ENCODE measurements at regions not wholly inside any gene's neighbourhood (a gene's known extent, or its start where the extent isn't known, plus 50 kb on each side); places are given as distances from the start of the nearest gene placed in this dataset.

DNA sequence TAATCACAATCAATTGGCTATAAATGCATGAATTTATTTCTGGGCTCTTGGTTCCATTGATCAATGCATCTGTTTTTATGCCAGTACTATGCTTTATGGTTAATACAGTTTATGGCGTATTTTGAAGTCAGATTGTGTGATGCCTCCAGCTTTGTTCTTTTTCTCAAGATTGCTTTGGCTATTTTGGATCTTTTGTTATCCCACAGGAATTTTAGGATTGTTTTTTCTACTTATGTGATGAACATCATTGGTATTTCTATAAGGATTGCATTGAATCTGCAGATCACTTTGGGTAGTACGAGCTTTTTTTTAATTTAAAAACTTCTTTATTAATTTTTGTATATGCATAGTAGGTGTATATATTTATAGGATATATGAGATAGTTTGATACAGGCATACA, 338.7 kb upstream of the IGFBP7 start:
- intact Hi-C loops (cut with micrococcal nuclease), result no loop called here

DNA sequence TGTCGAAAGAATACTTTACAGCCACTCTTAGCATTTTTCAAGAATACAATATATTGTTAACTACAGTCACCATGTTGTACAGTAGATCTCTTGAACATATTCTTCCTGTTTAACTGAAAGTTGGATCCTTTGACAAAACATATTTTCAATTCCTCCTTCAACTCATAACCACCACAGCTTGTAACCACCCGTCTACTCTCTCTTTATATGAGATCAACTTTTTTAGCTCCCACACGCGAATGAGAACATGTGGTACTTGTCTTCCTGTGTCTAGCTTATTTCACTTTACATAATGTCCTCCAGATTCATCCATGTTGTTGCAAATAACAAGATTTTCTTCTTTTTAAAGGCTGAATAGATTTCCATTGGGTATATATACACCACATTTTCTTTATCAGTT, 338.3 kb upstream of the IGFBP7 start:
- intact Hi-C loops (cut with micrococcal nuclease), result no loop called here
- DNase-seq (ENCODE audit: low spot score), result no peak
- Mint-ChIP-seq H3K27me3 (ENCODE audit: low read depth) (no peaks in the 10 kb centered on the region), H3K27ac (no peak overlapping the region), H3K4me3 (ENCODE audit: low read depth) (no peak overlapping the region), H3K36me3 (ENCODE audit: low read depth) (no peaks in the 10 kb centered on the region), H3K9me3 (no peaks in the 10 kb centered on the region), H3K4me1 (ENCODE audit: low read depth) (no peaks in the 10 kb centered on the region)

More for the DNA sequence above, 338.7 kb upstream of the IGFBP7 start:
- no peaks in the 10 kb centered on the region for H3K4me1 Mint-ChIP-seq (ENCODE audit: low read depth)
- no peak overlapping the region for H3K4me3 Mint-ChIP-seq (ENCODE audit: low read depth)
- H3K27ac Mint-ChIP-seq, result no peak overlapping the region
- no peaks in the 10 kb centered on the region for H3K36me3 Mint-ChIP-seq (ENCODE audit: low read depth)
- H3K27me3 Mint-ChIP-seq (ENCODE audit: low read depth), result no peaks in the 10 kb centered on the region
- DNase-seq (ENCODE audit: low spot score), result no peak
- H3K9me3 Mint-ChIP-seq, result no peaks in the 10 kb centered on the region

DNA sequence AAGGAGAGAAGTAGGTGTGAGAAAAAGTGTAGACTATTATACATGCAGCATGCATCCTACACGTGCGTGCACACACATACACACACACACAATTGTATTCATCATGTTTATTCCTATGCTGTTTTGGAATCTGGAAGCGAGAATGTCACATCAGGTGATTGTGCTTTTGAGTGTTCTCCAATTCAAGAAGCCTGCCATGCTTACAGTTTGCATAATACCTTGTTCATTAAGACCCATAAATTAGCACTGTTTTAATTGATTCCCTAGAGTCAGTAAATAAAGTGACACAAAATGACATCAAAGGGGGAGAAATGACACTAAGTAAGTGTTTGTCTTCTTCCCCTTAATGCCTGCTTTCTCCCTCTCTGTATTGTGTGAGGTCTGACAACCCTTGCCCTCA, 336.1 kb upstream of the IGFBP7 start:
- H3K4me3 Mint-ChIP-seq (ENCODE audit: low read depth), result no peak overlapping the region
- no peak for DNase-seq (ENCODE audit: low spot score)
- no peaks in the 10 kb centered on the region for H3K27me3 Mint-ChIP-seq (ENCODE audit: low read depth)
- no peak overlapping the region for H3K27ac Mint-ChIP-seq
- H3K36me3 Mint-ChIP-seq (ENCODE audit: low read depth), result no peaks in the 10 kb centered on the region
- H3K4me1 Mint-ChIP-seq (ENCODE audit: low read depth), result no peaks in the 10 kb centered on the region
- intact Hi-C loops (cut with micrococcal nuclease), result no loop called here
- H3K9me3 Mint-ChIP-seq, result no peaks in the 10 kb centered on the region

DNA sequence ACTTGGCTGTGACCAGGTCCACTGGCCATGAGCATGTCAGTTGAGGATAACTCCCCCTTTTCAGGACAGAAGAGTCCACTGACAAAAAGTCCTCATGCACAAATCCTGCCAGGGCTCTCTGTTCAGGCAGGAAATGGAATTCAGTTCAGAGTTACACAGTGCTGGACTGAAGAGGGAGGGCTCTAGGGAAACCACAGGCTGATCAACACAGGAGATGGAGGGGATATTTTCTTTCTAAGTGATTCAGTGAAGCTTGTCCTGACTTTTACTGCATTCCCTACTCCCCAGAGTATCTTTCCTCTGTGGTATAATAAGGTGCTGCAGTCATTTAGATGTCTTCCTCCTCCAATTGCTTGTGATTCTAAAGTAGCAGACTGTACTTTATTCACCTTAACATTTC, 335.5 kb upstream of the IGFBP7 start:
- Mint-ChIP-seq H3K9me3 (no peaks in the 10 kb centered on the region), H3K27ac (no peak overlapping the region), H3K4me1 (ENCODE audit: low read depth) (no peaks in the 10 kb centered on the region), H3K27me3 (ENCODE audit: low read depth) (no peaks in the 10 kb centered on the region), H3K36me3 (ENCODE audit: low read depth) (no peaks in the 10 kb centered on the region), H3K4me3 (ENCODE audit: low read depth) (no peak overlapping the region)
- intact Hi-C loops (cut with micrococcal nuclease), result no loop called here
- no peak for DNase-seq (ENCODE audit: low spot score)

DNA sequence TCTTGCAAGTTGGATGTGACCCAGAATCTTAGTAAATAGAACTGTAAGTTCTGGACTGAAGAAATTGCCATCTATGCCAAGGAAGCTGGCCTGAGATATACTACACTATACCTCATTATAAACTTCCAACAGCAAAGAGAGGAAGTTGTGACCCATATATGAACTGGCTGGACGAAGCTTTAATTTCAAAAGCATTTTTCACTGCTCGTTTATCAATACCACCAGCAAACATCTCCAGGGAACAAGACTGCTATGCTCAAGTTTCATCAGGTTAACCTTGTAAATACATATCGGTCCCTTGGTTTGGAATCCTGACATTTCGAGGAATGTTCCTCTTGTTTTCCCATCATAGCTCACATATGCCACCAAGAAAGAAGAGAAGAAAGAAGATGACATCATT, 334.5 kb upstream of the IGFBP7 start:
- no peaks in the 10 kb centered on the region for H3K27me3 Mint-ChIP-seq (ENCODE audit: low read depth)
- no peaks in the 10 kb centered on the region for H3K36me3 Mint-ChIP-seq (ENCODE audit: low read depth)
- H3K9me3 Mint-ChIP-seq, result no peaks in the 10 kb centered on the region
- intact Hi-C loops (cut with micrococcal nuclease), result no loop called here
- no peak for DNase-seq (ENCODE audit: low spot score)
- no peaks in the 10 kb centered on the region for H3K4me1 Mint-ChIP-seq (ENCODE audit: low read depth)
- no peak overlapping the region for H3K4me3 Mint-ChIP-seq (ENCODE audit: low read depth)
- no peak overlapping the region for H3K27ac Mint-ChIP-seq

DNA sequence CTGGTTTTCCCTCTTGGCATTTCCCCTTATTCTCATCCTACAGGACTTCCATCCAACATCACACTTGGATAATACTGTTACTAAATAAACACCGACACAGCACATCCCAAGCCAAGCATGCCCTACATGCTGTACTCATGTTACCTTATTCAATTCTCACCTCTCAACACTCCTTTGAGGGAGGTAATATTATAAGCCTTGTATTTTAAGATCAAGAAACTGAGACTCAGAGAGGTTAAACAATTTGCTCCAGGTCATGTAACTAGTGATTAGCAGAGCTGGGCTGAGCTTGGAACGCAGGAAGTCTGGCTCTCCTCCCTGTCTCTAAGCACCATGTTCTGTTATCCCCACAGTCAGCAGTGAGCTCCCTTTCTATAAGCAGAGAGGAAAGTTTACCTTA, 333.6 kb upstream of the IGFBP7 start:
- Mint-ChIP-seq H3K4me1 (ENCODE audit: low read depth) (no peaks in the 10 kb centered on the region), H3K27ac (no peak overlapping the region), H3K4me3 (ENCODE audit: low read depth) (no peak overlapping the region), H3K36me3 (ENCODE audit: low read depth) (no peaks in the 10 kb centered on the region), H3K27me3 (ENCODE audit: low read depth) (no peaks in the 10 kb centered on the region), H3K9me3 (no peaks in the 10 kb centered on the region)
- intact Hi-C loops (cut with micrococcal nuclease), result no loop called here
- DNase-seq (ENCODE audit: low spot score), result no peak

DNA sequence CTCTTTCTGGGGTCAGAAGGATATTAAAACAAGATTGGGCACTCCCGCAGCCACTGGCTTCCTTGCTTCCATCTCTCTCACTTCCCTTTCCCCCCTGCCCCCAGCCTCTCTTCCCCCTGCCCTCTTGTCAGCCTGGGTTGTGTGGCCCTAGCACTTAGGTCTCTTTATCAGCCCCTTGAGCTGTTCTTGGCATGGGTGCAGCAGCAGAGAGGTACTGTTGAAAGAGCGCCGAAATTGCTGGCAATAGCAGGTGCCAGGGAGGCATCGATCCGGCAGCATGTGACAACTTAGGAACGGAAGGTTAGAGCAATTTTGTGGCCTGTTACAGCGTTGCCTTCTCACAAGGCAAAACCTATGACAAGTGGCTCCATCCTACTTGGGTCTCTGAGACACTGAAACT, 333.1 kb upstream of the IGFBP7 start:
- Mint-ChIP-seq H3K4me1 (ENCODE audit: low read depth) (no peaks in the 10 kb centered on the region), H3K27me3 (ENCODE audit: low read depth) (no peaks in the 10 kb centered on the region), H3K9me3 (no peaks in the 10 kb centered on the region), H3K4me3 (ENCODE audit: low read depth) (no peak overlapping the region), H3K36me3 (ENCODE audit: low read depth) (no peaks in the 10 kb centered on the region), H3K27ac (no peak overlapping the region)
- intact Hi-C loops (cut with micrococcal nuclease), result no loop called here
- DNase-seq (ENCODE audit: low spot score), result no peak

DNA sequence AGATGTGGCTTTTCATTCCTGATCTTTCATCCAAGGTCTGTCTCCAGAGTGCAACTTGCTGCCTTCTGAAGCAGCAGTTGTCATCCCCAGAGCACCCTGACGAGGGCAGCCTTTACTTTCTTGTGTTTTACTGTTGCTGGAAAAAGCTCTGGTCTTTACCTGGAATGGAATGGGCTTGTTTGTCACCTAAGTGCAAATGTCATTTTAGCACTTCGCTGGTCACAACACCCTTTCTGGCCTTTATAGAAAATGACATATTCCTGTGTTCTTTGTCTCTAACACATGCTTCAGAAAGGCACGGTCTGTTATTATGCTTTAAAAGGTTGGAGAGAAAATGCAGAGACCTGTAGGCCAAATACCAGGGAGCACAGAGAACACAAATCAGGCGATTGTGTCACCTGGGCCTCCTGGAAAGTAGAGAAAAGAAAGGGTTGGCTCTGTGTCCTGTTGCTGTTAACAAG, 332.7 kb upstream of the IGFBP7 start:
- H3K36me3 Mint-ChIP-seq (ENCODE audit: low read depth), result no peaks in the 10 kb centered on the region
- H3K9me3 Mint-ChIP-seq, result no peaks in the 10 kb centered on the region
- no peak for DNase-seq (ENCODE audit: low spot score)
- intact Hi-C loops (cut with micrococcal nuclease), result no loop called here
- H3K27ac Mint-ChIP-seq, result no peak overlapping the region
- H3K4me3 Mint-ChIP-seq (ENCODE audit: low read depth), result no peak overlapping the region
- H3K4me1 Mint-ChIP-seq (ENCODE audit: low read depth), result no peaks in the 10 kb centered on the region
- H3K27me3 Mint-ChIP-seq (ENCODE audit: low read depth), result no peaks in the 10 kb centered on the region

DNA sequence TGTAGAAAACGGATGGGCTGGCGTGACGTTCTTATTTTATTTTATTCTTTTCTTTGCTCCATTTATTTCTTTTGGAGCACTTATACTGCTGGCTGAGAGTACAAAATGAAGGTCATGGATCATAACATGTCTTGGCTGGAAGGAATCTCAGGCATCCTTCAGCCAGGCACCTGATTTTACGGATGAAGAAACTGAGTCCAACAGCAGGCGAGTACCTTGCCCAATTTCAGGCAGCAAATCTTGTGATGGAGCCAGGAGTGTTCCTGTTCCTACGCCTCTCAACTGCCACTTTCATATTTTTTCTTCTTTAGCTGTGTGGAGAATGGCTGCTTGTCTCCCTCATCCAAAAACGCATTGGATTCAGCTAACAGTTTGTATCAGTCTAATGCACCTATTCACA, 332.1 kb upstream of the IGFBP7 start:
- Mint-ChIP-seq H3K9me3 (no peaks in the 10 kb centered on the region), H3K4me1 (ENCODE audit: low read depth) (no peaks in the 10 kb centered on the region), H3K4me3 (ENCODE audit: low read depth) (no peak overlapping the region), H3K27ac (no peak overlapping the region), H3K27me3 (ENCODE audit: low read depth) (no peaks in the 10 kb centered on the region), H3K36me3 (ENCODE audit: low read depth) (no peaks in the 10 kb centered on the region)
- intact Hi-C loops (cut with micrococcal nuclease), result no loop called here
- DNase-seq (ENCODE audit: low spot score), result no peak

DNA sequence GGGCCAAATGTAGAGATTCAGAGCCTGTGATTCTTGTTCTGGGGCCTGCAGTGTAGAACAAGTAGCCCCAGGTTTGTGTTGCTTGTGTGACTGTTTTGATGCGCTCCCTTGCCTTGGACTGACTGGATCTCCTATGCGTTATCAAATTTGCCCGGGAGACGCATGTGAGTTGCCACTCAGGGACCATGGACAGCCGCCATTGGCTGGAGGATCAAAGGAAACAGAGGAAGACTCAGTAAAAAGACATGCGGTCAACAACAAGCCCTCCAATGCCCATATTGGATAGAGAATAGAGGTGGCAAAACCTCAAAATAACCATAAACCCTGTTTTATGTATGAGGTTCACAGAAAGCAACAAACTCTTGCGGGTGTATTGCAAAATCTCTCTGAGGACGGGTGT, 327.5 kb upstream of the IGFBP7 start:
- Mint-ChIP-seq H3K4me1 (ENCODE audit: low read depth) (no peaks in the 10 kb centered on the region), H3K27me3 (ENCODE audit: low read depth) (no peaks in the 10 kb centered on the region), H3K9me3 (no peaks in the 10 kb centered on the region), H3K36me3 (ENCODE audit: low read depth) (no peaks in the 10 kb centered on the region), H3K27ac (no peak overlapping the region), H3K4me3 (ENCODE audit: low read depth) (no peak overlapping the region)
- intact Hi-C loops (cut with micrococcal nuclease), result no loop called here
- no peak for DNase-seq (ENCODE audit: low spot score)

DNA sequence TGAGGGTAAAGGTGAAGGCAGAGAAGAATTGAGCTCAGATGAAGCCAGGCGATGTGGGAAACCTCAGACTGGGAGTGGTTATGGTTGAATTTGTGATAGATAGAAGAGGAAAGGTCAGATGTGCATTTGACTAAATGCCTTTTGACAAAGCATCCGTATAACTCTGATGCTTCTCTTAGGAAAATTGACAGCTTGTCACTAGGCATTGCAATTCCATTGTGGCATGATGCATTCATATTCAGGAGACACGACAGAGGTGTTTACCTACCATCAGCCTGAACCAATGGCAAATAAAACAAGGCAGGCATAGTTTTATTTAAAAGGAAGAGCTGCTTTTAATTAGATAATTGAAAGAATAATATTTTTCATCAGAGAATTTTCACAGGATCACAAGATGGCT, 325.1 kb upstream of the IGFBP7 start:
- no peak for DNase-seq (ENCODE audit: low spot score)
- intact Hi-C loops (cut with micrococcal nuclease), result no loop called here
- Mint-ChIP-seq H3K27ac (no peak overlapping the region), H3K36me3 (ENCODE audit: low read depth) (no peaks in the 10 kb centered on the region), H3K4me1 (ENCODE audit: low read depth) (no peaks in the 10 kb centered on the region), H3K4me3 (ENCODE audit: low read depth) (no peak overlapping the region), H3K9me3 (no peaks in the 10 kb centered on the region), H3K27me3 (ENCODE audit: low read depth) (no peaks in the 10 kb centered on the region)

DNA sequence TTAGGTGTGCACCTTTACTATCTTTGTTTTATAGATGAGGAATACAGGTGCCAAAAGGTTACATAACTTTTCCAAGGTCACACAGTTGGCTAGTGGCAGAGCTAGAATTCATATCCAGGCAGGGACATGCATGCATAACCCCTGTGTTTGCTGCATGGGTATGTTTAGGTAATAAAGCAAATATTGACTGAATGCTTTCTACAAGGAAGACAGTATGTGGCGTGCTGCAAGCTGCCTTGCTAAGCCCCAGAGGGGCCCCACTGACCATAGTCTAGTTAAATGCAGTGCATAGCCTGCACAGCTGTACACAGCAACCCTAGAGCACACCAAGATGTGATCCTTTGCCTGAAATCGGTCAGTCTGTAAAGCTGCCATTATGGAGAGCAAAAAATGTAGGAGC, 320.5 kb upstream of the IGFBP7 start:
- H3K4me3 Mint-ChIP-seq (ENCODE audit: low read depth), result no peak overlapping the region
- no peak overlapping the region for H3K27ac Mint-ChIP-seq
- H3K9me3 Mint-ChIP-seq, result no peaks in the 10 kb centered on the region
- H3K36me3 Mint-ChIP-seq (ENCODE audit: low read depth), result no peaks in the 10 kb centered on the region
- intact Hi-C loops (cut with micrococcal nuclease), result no loop called here
- H3K27me3 Mint-ChIP-seq (ENCODE audit: low read depth), result no peaks in the 10 kb centered on the region
- DNase-seq (ENCODE audit: low spot score), result no peak
- H3K4me1 Mint-ChIP-seq (ENCODE audit: low read depth), result no peaks in the 10 kb centered on the region

DNA sequence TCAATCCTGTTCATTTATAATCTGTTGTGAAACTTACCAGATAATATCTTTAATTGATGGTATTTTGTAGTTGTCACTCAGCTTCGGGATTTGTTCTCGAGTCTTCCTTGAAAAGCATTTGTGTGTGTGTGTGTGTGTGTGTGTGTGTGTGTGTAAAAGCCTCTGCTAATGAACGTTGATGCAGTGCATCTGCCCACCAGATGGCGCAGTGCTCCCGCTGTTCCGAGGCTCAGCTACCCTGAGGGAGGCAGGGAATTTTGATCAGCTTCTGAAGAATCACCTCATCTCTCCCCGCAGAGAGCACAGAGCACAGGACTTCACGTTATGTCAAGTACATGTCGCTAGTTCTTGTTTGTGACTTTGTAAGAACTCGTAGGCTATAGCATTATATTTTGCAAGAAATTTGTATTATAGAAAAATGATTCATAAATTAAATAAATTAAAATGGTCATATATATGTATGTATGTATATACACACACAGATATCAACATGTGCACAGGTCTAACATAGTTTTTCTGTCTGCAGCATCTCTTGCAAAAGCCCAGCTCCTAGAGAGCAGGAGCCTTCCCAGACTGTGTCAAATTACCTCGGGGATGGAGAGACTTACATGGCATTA, 316.7 kb upstream of the IGFBP7 start:
- no peaks in the 10 kb centered on the region for H3K27me3 Mint-ChIP-seq (ENCODE audit: low read depth)
- no peak overlapping the region for H3K27ac Mint-ChIP-seq
- intact Hi-C loops (cut with micrococcal nuclease), result no loop called here
- no peak overlapping the region for H3K4me3 Mint-ChIP-seq (ENCODE audit: low read depth)
- H3K9me3 Mint-ChIP-seq, result no peaks in the 10 kb centered on the region
- no peaks in the 10 kb centered on the region for H3K36me3 Mint-ChIP-seq (ENCODE audit: low read depth)
- H3K4me1 Mint-ChIP-seq (ENCODE audit: low read depth), result no peaks in the 10 kb centered on the region
- peak; percentile 15 for DNase-seq (ENCODE audit: low spot score)

DNA sequence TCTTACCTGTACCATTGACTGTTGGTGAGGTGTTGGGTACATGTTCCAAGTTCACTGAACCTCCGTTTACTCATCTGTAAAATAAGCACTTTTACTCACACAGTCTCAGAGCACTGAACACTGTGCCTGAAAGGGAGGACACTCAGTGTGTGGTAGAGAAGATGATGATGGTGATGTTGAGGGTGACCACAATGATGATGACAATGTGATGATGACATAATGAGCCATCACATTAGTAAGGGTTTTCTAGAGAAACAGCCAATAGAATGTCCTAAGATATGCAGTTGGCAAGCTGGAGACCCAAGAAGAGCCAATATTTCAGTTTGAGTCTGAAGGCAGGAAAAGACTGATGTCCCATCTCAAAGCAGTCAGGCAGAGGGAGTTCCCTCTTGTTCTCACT, 315.4 kb upstream of the IGFBP7 start:
- Mint-ChIP-seq H3K4me1 (ENCODE audit: low read depth) (no peaks in the 10 kb centered on the region), H3K36me3 (ENCODE audit: low read depth) (no peaks in the 10 kb centered on the region)
- intact Hi-C loops (cut with micrococcal nuclease), result no loop called here

More for the DNA sequence above, 315.4 kb upstream of the IGFBP7 start:
- Mint-ChIP-seq H3K27me3 (ENCODE audit: low read depth) (no peaks in the 10 kb centered on the region), H3K9me3 (no peaks in the 10 kb centered on the region), H3K4me3 (ENCODE audit: low read depth) (no peak overlapping the region), H3K27ac (no peak overlapping the region)
- DNase-seq (ENCODE audit: low spot score), result no peak
